GM23338 (cell line): ENCODE measurements at regions not wholly inside any gene's neighbourhood (a gene's known extent, or its start where the extent isn't known, plus 50 kb on each side); places are given as distances from the start of the nearest gene placed in this dataset.

Experiments used
- CREB1 ChIP-seq: fragments of 250-450 bp; sonication (Bioruptor Pico); IDR thresholded peaks from 2 replicates; pipeline ENCODE4 v1.5.0; 2020; ENCODE audit warnings: low read depth, mild to moderate bottlenecking, moderate library complexity
- ETS1 ChIP-seq: IDR thresholded peaks from 2 replicates; pipeline ENCODE4 v1.6.1; 2016; ENCODE audit warnings: antibody characterized with exemption
- EZH2 ChIP-seq: fragments of 200-600 bp; sonication (generic); IDR thresholded peaks from one replicate; pipeline ENCODE4 v1.8.0; 2017; ENCODE audit warnings: antibody characterized with exemption, mild to moderate bottlenecking, low read depth; ENCODE audit not compliant: unreplicated experiment
- EZH2phosphoT487 ChIP-seq: fragments of 200-600 bp; sonication (generic); IDR thresholded peaks from one replicate; pipeline ENCODE4 v1.8.1; 2018; ENCODE audit warnings: antibody characterized with exemption; ENCODE audit not compliant: unreplicated experiment
- JUNB ChIP-seq: IDR thresholded peaks from one replicate; pipeline ENCODE4 v1.6.1; 2016; ENCODE audit warnings: antibody characterized with exemption; ENCODE audit not compliant: unreplicated experiment
- NANOG ChIP-seq: IDR thresholded peaks from 2 replicates; pipeline ENCODE4 v1.6.1; 2016; ENCODE audit warnings: antibody characterized with exemption, borderline replicate concordance
- POLR2AphosphoS5 ChIP-seq: IDR thresholded peaks from 2 replicates; pipeline ENCODE4 v1.6.1; 2016; ENCODE audit warnings: antibody characterized with exemption, low read depth
- STAT1 ChIP-seq: IDR thresholded peaks from one replicate; pipeline ENCODE4 v1.6.1; 2016; ENCODE audit warnings: antibody characterized with exemption; ENCODE audit not compliant: unreplicated experiment
- ZNF114 ChIP-seq: fragments of 250-450 bp; sonication (Bioruptor Pico); IDR thresholded peaks from 2 replicates; pipeline ENCODE4 v1.5.0; 2020; ENCODE audit warnings: mild to moderate bottlenecking, moderate library complexity
- ZNF331 ChIP-seq: fragments of 250-450 bp; sonication (Bioruptor Pico); IDR thresholded peaks from 2 replicates; pipeline ENCODE4 v1.5.0; 2020; ENCODE audit warnings: low read depth, mild to moderate bottlenecking, moderate library complexity
- ZNF462 ChIP-seq: fragments of 250-450 bp; sonication (Bioruptor Pico); IDR thresholded peaks from 2 replicates; pipeline ENCODE4 v1.5.0; 2020; ENCODE audit warnings: mild to moderate bottlenecking, moderate library complexity
- TF ChIP-seq, protein P1 (sequence below), 2 experiments: fragments of 200-600 bp in 1 of 2; sonication (generic) in 1 of 2; conservative IDR thresholded peaks; 2 replicates each; pipeline versions ENCODE4 v1.5.1 to v1.6.1; 2016 to 2017; ENCODE audit warnings: antibody characterized with exemption in 2 of 2, low read depth in 2 of 2, mild to moderate bottlenecking in 2 of 2, moderate library complexity in 1 of 2
- TF ChIP-seq, protein P2 (sequence below): IDR thresholded peaks from one replicate; pipeline ENCODE4 v1.6.1; 2018; ENCODE audit warnings: antibody characterized with exemption; ENCODE audit not compliant: unreplicated experiment

- TF ChIP-seq, protein P1, sequence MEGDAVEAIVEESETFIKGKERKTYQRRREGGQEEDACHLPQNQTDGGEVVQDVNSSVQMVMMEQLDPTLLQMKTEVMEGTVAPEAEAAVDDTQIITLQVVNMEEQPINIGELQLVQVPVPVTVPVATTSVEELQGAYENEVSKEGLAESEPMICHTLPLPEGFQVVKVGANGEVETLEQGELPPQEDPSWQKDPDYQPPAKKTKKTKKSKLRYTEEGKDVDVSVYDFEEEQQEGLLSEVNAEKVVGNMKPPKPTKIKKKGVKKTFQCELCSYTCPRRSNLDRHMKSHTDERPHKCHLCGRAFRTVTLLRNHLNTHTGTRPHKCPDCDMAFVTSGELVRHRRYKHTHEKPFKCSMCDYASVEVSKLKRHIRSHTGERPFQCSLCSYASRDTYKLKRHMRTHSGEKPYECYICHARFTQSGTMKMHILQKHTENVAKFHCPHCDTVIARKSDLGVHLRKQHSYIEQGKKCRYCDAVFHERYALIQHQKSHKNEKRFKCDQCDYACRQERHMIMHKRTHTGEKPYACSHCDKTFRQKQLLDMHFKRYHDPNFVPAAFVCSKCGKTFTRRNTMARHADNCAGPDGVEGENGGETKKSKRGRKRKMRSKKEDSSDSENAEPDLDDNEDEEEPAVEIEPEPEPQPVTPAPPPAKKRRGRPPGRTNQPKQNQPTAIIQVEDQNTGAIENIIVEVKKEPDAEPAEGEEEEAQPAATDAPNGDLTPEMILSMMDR (conservative IDR thresholded peaks at IDR 0.05; ENCODE audit: low read depth in 2 of 2) = no peak
- TF ChIP-seq ZNF114 (CRISPR knock-in tag) = no peak
- TF ChIP-seq, protein P2, sequence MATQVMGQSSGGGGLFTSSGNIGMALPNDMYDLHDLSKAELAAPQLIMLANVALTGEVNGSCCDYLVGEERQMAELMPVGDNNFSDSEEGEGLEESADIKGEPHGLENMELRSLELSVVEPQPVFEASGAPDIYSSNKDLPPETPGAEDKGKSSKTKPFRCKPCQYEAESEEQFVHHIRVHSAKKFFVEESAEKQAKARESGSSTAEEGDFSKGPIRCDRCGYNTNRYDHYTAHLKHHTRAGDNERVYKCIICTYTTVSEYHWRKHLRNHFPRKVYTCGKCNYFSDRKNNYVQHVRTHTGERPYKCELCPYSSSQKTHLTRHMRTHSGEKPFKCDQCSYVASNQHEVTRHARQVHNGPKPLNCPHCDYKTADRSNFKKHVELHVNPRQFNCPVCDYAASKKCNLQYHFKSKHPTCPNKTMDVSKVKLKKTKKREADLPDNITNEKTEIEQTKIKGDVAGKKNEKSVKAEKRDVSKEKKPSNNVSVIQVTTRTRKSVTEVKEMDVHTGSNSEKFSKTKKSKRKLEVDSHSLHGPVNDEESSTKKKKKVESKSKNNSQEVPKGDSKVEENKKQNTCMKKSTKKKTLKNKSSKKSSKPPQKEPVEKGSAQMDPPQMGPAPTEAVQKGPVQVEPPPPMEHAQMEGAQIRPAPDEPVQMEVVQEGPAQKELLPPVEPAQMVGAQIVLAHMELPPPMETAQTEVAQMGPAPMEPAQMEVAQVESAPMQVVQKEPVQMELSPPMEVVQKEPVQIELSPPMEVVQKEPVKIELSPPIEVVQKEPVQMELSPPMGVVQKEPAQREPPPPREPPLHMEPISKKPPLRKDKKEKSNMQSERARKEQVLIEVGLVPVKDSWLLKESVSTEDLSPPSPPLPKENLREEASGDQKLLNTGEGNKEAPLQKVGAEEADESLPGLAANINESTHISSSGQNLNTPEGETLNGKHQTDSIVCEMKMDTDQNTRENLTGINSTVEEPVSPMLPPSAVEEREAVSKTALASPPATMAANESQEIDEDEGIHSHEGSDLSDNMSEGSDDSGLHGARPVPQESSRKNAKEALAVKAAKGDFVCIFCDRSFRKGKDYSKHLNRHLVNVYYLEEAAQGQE = no peak
- no peak for TF ChIP-seq EZH2
- no peak for TF ChIP-seq EZH2phosphoT487
- no peak for TF ChIP-seq POLR2AphosphoS5
- no peak for TF ChIP-seq CREB1 (CRISPR knock-in tag)
- no peak for TF ChIP-seq JUNB
- no peak for TF ChIP-seq ZNF462 (CRISPR knock-in tag)
- no peak for TF ChIP-seq NANOG
- TF ChIP-seq ETS1 = no peak
- no peak for TF ChIP-seq ZNF331
- TF ChIP-seq STAT1 = no peak
Measured at GRCh38 chr12:112676507-112676906, 115.0 kb upstream of the RPH3A start.
